Neural cell (in vitro differentiated cells): ENCODE measurements at regions not wholly inside any gene's neighbourhood (a gene's known extent, or its start where the extent isn't known, plus 50 kb on each side); places are given as distances from the start of the nearest gene placed in this dataset.

Experiments
- H2AFZ ChIP-seq: fragments of 200-600, 300-800 bp; sonication (generic), shearing (Covaris generic); 2 replicates; pipeline ENCODE4 v1.6.0; 2014; ENCODE audit warnings: low read depth, mild to moderate bottlenecking, antibody characterized with exemption, low read length, moderate library complexity
- H3F3A ChIP-seq: fragments of 200-600 bp; shearing (Covaris generic); 2 replicates; pipeline ENCODE4 v1.6.1; 2016; ENCODE audit warnings: mild to moderate bottlenecking, moderate library complexity, mixed read lengths, antibody characterized with exemption, low read length; ENCODE audit not compliant: insufficient read depth, poor library complexity, severe bottlenecking
- H3K27ac ChIP-seq: fragments of 200-600, 300-800 bp; sonication (generic), shearing (Covaris generic); 2 replicates; pipeline ENCODE4 v1.5.1; 2014; ENCODE audit warnings: mild to moderate bottlenecking, low read length, moderate library complexity
- H3K27me3 ChIP-seq: fragments of 300-800, 200-600 bp; sonication (generic), shearing (Covaris generic); 2 replicates; pipeline ENCODE4 v1.6.0; 2014; ENCODE audit warnings: mild to moderate bottlenecking, low read depth, low read length, moderate library complexity; ENCODE audit not compliant: insufficient read depth
- H3K36me3 ChIP-seq: fragments of 300-800, 200-600 bp; sonication (generic), shearing (Covaris generic); 2 replicates; pipeline ENCODE4 v1.5.1; 2014; ENCODE audit warnings: mild to moderate bottlenecking, antibody characterized with exemption, low read length, moderate library complexity; ENCODE audit not compliant: insufficient read depth
- H3K4me2 ChIP-seq: fragments of 300-800, 200-600 bp; sonication (generic), shearing (Covaris generic); 2 replicates; pipeline ENCODE4 v1.6.0; 2014; ENCODE audit warnings: mild to moderate bottlenecking, low read length
- H3K4me3 ChIP-seq: fragments of 300-800, 200-600 bp; sonication (generic), shearing (Covaris generic); 2 replicates; pipeline ENCODE4 v1.5.1; 2014; ENCODE audit warnings: mild to moderate bottlenecking, low read length, moderate library complexity
- H3K79me2 ChIP-seq: fragments of 200-600 bp; shearing (Covaris generic); replicated peaks from 2 replicates; pipeline ENCODE4 v1.6.0; 2014; ENCODE audit warnings: mild to moderate bottlenecking, low read length, moderate library complexity; ENCODE audit not compliant: insufficient read depth
- H3K9ac ChIP-seq: fragments of 300-800, 200-600 bp; sonication (generic), shearing (Covaris generic); 2 replicates; pipeline ENCODE4 v1.6.1; 2016; ENCODE audit warnings: mild to moderate bottlenecking, low read length, mixed read lengths
- H3K9me2 ChIP-seq: fragments of 200-600 bp; shearing (Covaris generic); 2 replicates; pipeline ENCODE4 v1.6.1; 2016; ENCODE audit warnings: mild to moderate bottlenecking, low read length, mixed read lengths; ENCODE audit not compliant: insufficient read depth
- H3K9me3 ChIP-seq: fragments of 200-600, 300-800 bp; sonication (generic), shearing (Covaris generic); 2 replicates; pipeline ENCODE4 v1.6.1; 2016; ENCODE audit warnings: mild to moderate bottlenecking, mixed run types, low read length, moderate library complexity, mixed read lengths
- H4K20me1 ChIP-seq: fragments of 200-600 bp; shearing (Covaris generic); 2 replicates; pipeline ENCODE4 v1.6.1; 2016; ENCODE audit warnings: mild to moderate bottlenecking, mixed run types; ENCODE audit not compliant: insufficient read depth
- CTCF ChIP-seq: fragments of 450-650 bp; IDR thresholded peaks from 2 replicates; pipeline ENCODE4 v1.5.1; 2014; ENCODE audit warnings: antibody characterized with exemption, mild to moderate bottlenecking, moderate library complexity; ENCODE audit not compliant: poor library complexity, severe bottlenecking
- EP300 ChIP-seq: fragments of 450-650 bp; conservative IDR thresholded peaks from 2 replicates; pipeline ENCODE4 v1.6.1; 2014; ENCODE audit warnings: antibody characterized with exemption, mild to moderate bottlenecking, moderate library complexity; ENCODE audit not compliant: poor library complexity, severe bottlenecking
- EZH2 ChIP-seq: fragments of 200-600, 300-800 bp; shearing (Covaris generic), sonication (generic); IDR thresholded peaks from 2 replicates; pipeline ENCODE4 v1.6.1; 2014; ENCODE audit warnings: antibody characterized with exemption, low read length, borderline replicate concordance, mild to moderate bottlenecking; ENCODE audit not compliant: insufficient read depth, poor library complexity, severe bottlenecking
- MXI1 ChIP-seq: fragments of 450-650 bp; conservative IDR thresholded peaks from 2 replicates; pipeline ENCODE4 v1.6.1; 2014; ENCODE audit warnings: antibody characterized with exemption, mild to moderate bottlenecking; ENCODE audit not compliant: poor library complexity, severe bottlenecking
- POLR2AphosphoS5 ChIP-seq: IDR thresholded peaks from 2 replicates; pipeline ENCODE4 v1.6.1; 2012
- REST ChIP-seq: IDR thresholded peaks from 2 replicates; pipeline ENCODE4 v1.6.1; 2012; ENCODE audit warnings: borderline replicate concordance
- SMC3 ChIP-seq: fragments of 450-650 bp; conservative IDR thresholded peaks from 2 replicates; pipeline ENCODE4 v1.6.1; 2014; ENCODE audit warnings: antibody characterized with exemption, mild to moderate bottlenecking, moderate library complexity; ENCODE audit not compliant: poor library complexity
- TAF1 ChIP-seq: IDR thresholded peaks from 2 replicates; pipeline ENCODE4 v1.6.1; 2012; ENCODE audit warnings: low read depth

- H3K9ac ChIP-seq: no peak overlapping the region
- H3K4me2 ChIP-seq: no peak overlapping the region
- H3K79me2 ChIP-seq: no peaks in the 10 kb centered on the region
- no peak for TF ChIP-seq EP300
- TF ChIP-seq TAF1: no peak
- TF ChIP-seq EZH2: no peak
- TF ChIP-seq CTCF: no peak
- TF ChIP-seq POLR2AphosphoS5: no peak
- no peak for TF ChIP-seq SMC3
- TF ChIP-seq REST: no peak
- TF ChIP-seq MXI1: no peak
- no peaks in the 10 kb centered on the region for H3K9me3 ChIP-seq
- H3K27ac ChIP-seq: no peak overlapping the region
- no peak overlapping the region for H2AFZ ChIP-seq
- no peaks in the 10 kb centered on the region for H3K36me3 ChIP-seq
- no peak overlapping the region for H3K4me3 ChIP-seq
- no peaks in the 10 kb centered on the region for H4K20me1 ChIP-seq
- H3F3A ChIP-seq: no peaks in the 10 kb centered on the region
- no peaks in the 10 kb centered on the region for H3K9me2 ChIP-seq
- H3K27me3 ChIP-seq: no peaks in the 10 kb centered on the region
Observed at GRCh38 chr10:124342136-124342820, 76.4 kb downstream of the OAT start.

- Histone ChIP-seq H3K9ac (no peak overlapping the region), H2AFZ (no peak overlapping the region), H3K4me2 (no peak overlapping the region), H3K27me3 (no peaks in the 10 kb centered on the region), H3K27ac (no peak overlapping the region), H3K4me3 (no peak overlapping the region), H4K20me1 (no peaks in the 10 kb centered on the region), H3K36me3 (no peaks in the 10 kb centered on the region), H3K9me2 (no peaks in the 10 kb centered on the region), H3K79me2 (no peaks in the 10 kb centered on the region), H3K9me3 (no peaks in the 10 kb centered on the region), H3F3A (no peaks in the 10 kb centered on the region)
- TF ChIP-seq POLR2AphosphoS5 (peak; percentile 99), MXI1 (no peak), SMC3 (no peak), EZH2 (no peak), EP300 (peak; percentile 99), CTCF (no peak)
Observed at GRCh38 chr10:124341768-124342135, 77.0 kb downstream of the OAT start.
